SK-N-MC (cell line): ENCODE measurements at regions not wholly inside any gene's neighbourhood (a gene's known extent, or its start where the extent isn't known, plus 50 kb on each side); places are given as distances from the start of the nearest gene placed in this dataset.

ENCODE experiments used
- EZH2 ChIP-seq: fragments of 200-600 bp; sonication (generic); IDR thresholded peaks from one replicate; pipeline ENCODE4 v1.6.1; 2017; ENCODE audit warnings: antibody characterized with exemption
- POLR2AphosphoS5 ChIP-seq: IDR thresholded peaks from 2 replicates; pipeline ENCODE4 v1.6.1; 2012; ENCODE audit warnings: mild to moderate bottlenecking, low read depth, low read length, borderline replicate concordance

DNA sequence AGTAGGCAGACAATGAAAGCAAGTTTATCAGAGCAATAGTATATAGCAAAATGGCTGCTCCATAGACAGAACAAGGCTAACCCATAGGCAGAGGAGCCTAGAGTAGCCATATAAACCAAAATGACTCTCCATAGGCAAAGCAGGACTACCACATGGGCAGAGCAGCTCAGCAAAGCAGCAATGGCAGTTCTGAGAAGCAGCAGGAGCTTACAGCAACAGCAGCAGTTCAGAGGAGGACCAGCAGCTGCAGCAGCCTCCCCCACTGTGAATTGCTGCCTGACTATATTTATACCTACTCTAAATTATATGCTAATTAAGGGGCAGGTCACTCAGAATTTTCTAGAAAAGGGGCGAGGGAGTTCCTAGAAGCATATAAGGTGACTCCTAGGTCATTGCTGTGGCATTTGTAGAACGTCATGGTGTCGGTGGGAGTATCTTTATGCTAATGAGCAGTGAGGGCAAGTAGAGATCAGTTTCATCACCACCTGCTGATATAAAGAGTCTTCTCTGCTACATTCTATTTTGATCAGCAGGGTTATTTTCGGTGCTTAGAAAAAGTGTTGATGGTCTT, 1115.5 kb downstream of the DTWD2 start:
- no peak for TF ChIP-seq POLR2AphosphoS5
- no peak for TF ChIP-seq EZH2
